Astrocyte (in vitro differentiated cells and primary cell): ENCODE measurements at regions not wholly inside any gene's neighbourhood (a gene's known extent, or its start where the extent isn't known, plus 50 kb on each side); places are given as distances from the start of the nearest gene placed in this dataset.

Experiments
- CTCF ChIP-seq: IDR thresholded peaks from 2 replicates; pipeline ENCODE4 v1.5.1; 2011; ENCODE audit warnings: low read depth, mild to moderate bottlenecking, inconsistent platforms, low read length, moderate library complexity; ENCODE audit not compliant: insufficient read depth
- EZH2 ChIP-seq: IDR thresholded peaks from 2 replicates; pipeline ENCODE4 v1.6.1; 2012; ENCODE audit warnings: mild to moderate bottlenecking, low read length, inconsistent platforms; ENCODE audit not compliant: insufficient read depth

- TF ChIP-seq CTCF (no peak), EZH2 (no peak)
Observed at GRCh38 chr5:74294231-74294705, 346.3 kb downstream of the ENC1 start.
